K562 (cell line): ENCODE measurements at regions not wholly inside any gene's neighbourhood (a gene's known extent, or its start where the extent isn't known, plus 50 kb on each side); places are given as distances from the start of the nearest gene placed in this dataset.

ENCODE experiments used
- ATAC-seq: fragments of 200-7000 bp; cut with Tn5 transposase; 3 replicates; pipeline ENCODE4 v1.9.1; 2020; ENCODE audit warnings: moderate library complexity
- BruUV-seq: library from RNA; stranded (reverse); fragments of 400-500 nt; replicated peaks from 2 replicates; lab custom pipeline; 2021; lab: Mats Ljungman, UMichigan
- CTCF ChIA-PET: fragments of 300-600 bp; formaldehyde crosslinking; extraction: SDS; loops from one replicate; lab custom pipeline; 2021; ENCODE audit warnings: low intra/inter-chr PET ratio; lab: Yijun Ruan, JAX
- POLR2A ChIA-PET: fragments of 300-600, 350-650 bp; sonication (Branson Sonifier 250); formaldehyde crosslinking; extraction: SDS; loops from one replicate; lab custom pipeline; 2021; ENCODE audit warnings: antibody characterized with exemption, inconsistent platforms; lab: Yijun Ruan, JAX
- DNase-seq, 4 experiments: peaks; one replicate each; pipeline versions ENCODE4 v3.0.0 to v3.0.0-alpha.2; 2011 to 2018; ENCODE audit warnings: low spot score in 3 of 4, mixed read lengths in 3 of 4; ENCODE audit errors: extremely low read depth in 1 of 4
- FAIRE-seq: peaks from 2 replicates; lab custom pipeline; 2011; peaks lifted over from hg19 to GRCh38; lab: Jason Lieb, UNC
- H2AFZ ChIP-seq: 2 replicates; pipeline ENCODE4 v1.6.0; 2011; ENCODE audit warnings: low read depth, low read length, control low read depth, inconsistent platforms
- H3K27ac ChIP-seq: fragments of 200-600 bp; 3 replicates; pipeline ENCODE4 v1.8.0; 2011; ENCODE audit warnings: low read depth, mild to moderate bottlenecking, control low read depth, inconsistent platforms, low read length, moderate library complexity, mixed read lengths; ENCODE audit errors: extremely low read depth
- H3K27me3 ChIP-seq, 2 experiments: fragments of 300-600 bp in 1 of 2; 2 replicates in 1 of 2; 3 replicates in 1 of 2; pipeline versions ENCODE4 v1.6.0 to v1.8.0; 2011; ENCODE audit warnings: inconsistent platforms in 2 of 2, low read length in 2 of 2, mild to moderate bottlenecking in 1 of 2, mixed read lengths in 1 of 2, moderate library complexity in 1 of 2; ENCODE audit not compliant: control insufficient read depth in 2 of 2, insufficient read depth in 2 of 2
- H3K36me3 ChIP-seq: fragments of 300-600 bp; 3 replicates; pipeline ENCODE4 v1.8.0; 2011; ENCODE audit warnings: mild to moderate bottlenecking, low read length, inconsistent platforms; ENCODE audit not compliant: control insufficient read depth, insufficient read depth
- H3K4me1 ChIP-seq, 2 experiments: fragments of 200-600 bp in 1 of 2; replicated peaks in 1 of 2; 2 replicates in 1 of 2; 3 replicates in 1 of 2; pipeline versions ENCODE4 v1.5.1 to v1.8.0; 2011; ENCODE audit warnings: inconsistent platforms in 2 of 2, low read length in 2 of 2, mild to moderate bottlenecking in 1 of 2, mixed read lengths in 1 of 2, moderate library complexity in 1 of 2; ENCODE audit not compliant: control insufficient read depth in 2 of 2, insufficient read depth in 2 of 2
- H3K4me2 ChIP-seq: 2 replicates; pipeline ENCODE4 v1.6.1; 2011; ENCODE audit warnings: low read length, control low read depth, inconsistent platforms, mixed read lengths; ENCODE audit not compliant: insufficient read depth
- H3K4me3 ChIP-seq: fragments of 200-600 bp; sonication (generic), shearing (Covaris generic); 2 replicates; pipeline ENCODE4 v1.5.1; 2016; ENCODE audit warnings: control low read depth, inconsistent platforms
- H3K79me2 ChIP-seq: fragments of 200-600 bp; 3 replicates; pipeline ENCODE4 v1.8.0; 2011; ENCODE audit warnings: low read length, inconsistent platforms; ENCODE audit not compliant: control insufficient read depth, insufficient read depth
- H3K9ac ChIP-seq, 2 experiments: 2 replicates each; pipeline versions ENCODE4 v1.6.0 to v1.6.1; 2011; ENCODE audit warnings: low read depth in 2 of 2, low read length in 2 of 2, control low read depth in 1 of 2, inconsistent platforms in 1 of 2, mild to moderate bottlenecking in 1 of 2, mixed read lengths in 1 of 2; ENCODE audit not compliant: insufficient read depth in 1 of 2
- H3K9me1 ChIP-seq: one replicate; pipeline ENCODE4 v1.6.0; 2011; ENCODE audit warnings: inconsistent platforms, mild to moderate bottlenecking, low read length, moderate library complexity; ENCODE audit not compliant: control insufficient read depth, insufficient read depth
- H3K9me3 ChIP-seq: replicated peaks from 2 replicates; pipeline ENCODE4 v1.5.1; 2011; ENCODE audit warnings: low read depth, low read length, inconsistent platforms; ENCODE audit not compliant: control insufficient read depth, insufficient read depth
- H4K20me1 ChIP-seq: replicated peaks from 2 replicates; pipeline ENCODE4 v1.6.1; 2011; ENCODE audit warnings: low read length, inconsistent platforms, mixed read lengths; ENCODE audit not compliant: control insufficient read depth, insufficient read depth
- ARID1B ChIP-seq: fragments of 450-650 bp; IDR thresholded peaks from 2 replicates; pipeline ENCODE4 v1.6.1; 2016; ENCODE audit warnings: antibody characterized with exemption, mild to moderate bottlenecking, inconsistent platforms
- DMBX1 ChIP-seq: fragments of 250-450 bp; sonication (Bioruptor Pico); IDR thresholded peaks from 2 replicates; pipeline ENCODE4 v1.8.0; 2022; ENCODE audit warnings: inconsistent platforms, mild to moderate bottlenecking, moderate library complexity, borderline replicate concordance
- MED1 ChIP-seq: sonication (generic); formaldehyde crosslinking; IDR thresholded peaks from 2 replicates; pipeline ENCODE4 v1.8.1; 2023; ENCODE audit warnings: missing genetic modification reagents, borderline replicate concordance
- MTF1 ChIP-seq: fragments of 250-450 bp; sonication (Bioruptor Pico); IDR thresholded peaks from 2 replicates; pipeline ENCODE4 v1.9.0; 2021; ENCODE audit warnings: moderate library complexity, mild to moderate bottlenecking, inconsistent platforms, borderline replicate concordance
- NEUROD1 ChIP-seq: fragments of 150-350 bp; IDR thresholded peaks from 2 replicates; pipeline ENCODE4 v1.6.1; 2014; ENCODE audit warnings: borderline replicate concordance, low read length, low read depth; ENCODE audit not compliant: partially characterized antibody
- WGBS: fragments of 100-300 bp; shearing (Covaris generic); methylation state at CpG from one replicate; pipeline ENCODE4 v1.1.6; 2016; ENCODE audit warnings: low coverage, mixed read lengths; ENCODE audit not compliant: insufficient coverage; ENCODE audit errors: missing lambda C conversion rate; 5-methylcytosine and 5-hydroxymethylcytosine counted together
- in situ Hi-C: fragments of 300-500 bp; cut with MboI; formaldehyde crosslinking; loops from 4 replicates; pipeline ENCODE4 v1.15.0; 2018; ENCODE audit warnings: inconsistent platforms, mixed read lengths
- intact Hi-C: fragments of 100-400 bp; cut with micrococcal nuclease; formaldehyde crosslinking; loops from 2 replicates; pipeline ENCODE4 v1.14.2; 2022
- TF ChIP-seq, protein P1 (sequence below), 2 experiments: IDR thresholded peaks in 1 of 2; conservative IDR thresholded peaks in 1 of 2; 2 replicates each; pipeline ENCODE4 v1.6.1; 2016; ENCODE audit warnings: low read depth in 2 of 2, mild to moderate bottlenecking in 1 of 2, missing compliant biosample characterization in 1 of 2, missing genetic modification characterization in 1 of 2, moderate library complexity in 1 of 2

- TF ChIP-seq NEUROD1 (no peak), DMBX1 (CRISPR knock-in tag) (no peak), ARID1B (no peak), MTF1 (CRISPR knock-in tag) (no peak)
Observed at GRCh38 chr5:4081466-4081865, 485.8 kb downstream of the IRX1 start (continued).

DNA sequence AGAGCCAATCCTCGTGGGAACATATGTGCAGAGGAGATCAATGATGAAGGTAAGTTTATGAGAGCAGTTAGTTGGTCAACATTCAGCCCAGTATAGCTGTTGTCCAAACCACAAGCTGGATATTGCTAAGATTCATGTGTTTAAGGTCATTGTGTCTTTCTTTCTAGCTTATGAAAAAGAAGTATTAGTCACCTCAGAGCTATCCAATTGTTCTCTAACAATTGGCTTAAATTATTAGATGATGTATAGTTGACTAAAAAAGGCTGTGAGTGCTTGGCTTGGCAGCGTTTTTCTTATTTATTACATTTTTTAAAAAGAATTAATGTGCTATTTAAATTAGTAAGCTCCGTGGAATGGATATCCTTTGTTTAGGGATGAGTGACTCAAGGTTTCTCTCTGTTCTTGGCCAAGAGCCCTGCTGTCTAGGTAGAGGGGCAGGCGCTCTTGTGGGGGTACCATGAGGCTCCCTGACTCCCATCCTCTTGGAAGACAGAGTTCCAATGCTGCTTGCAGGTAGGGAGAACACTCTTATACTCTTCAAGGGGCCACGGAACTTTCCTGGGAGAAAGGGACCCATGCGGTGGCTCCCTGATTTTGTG, 487.4 kb downstream of the IRX1 start:
- BruUV-seq = no TSS peak
- Histone ChIP-seq H3K79me2 (no peaks in the 10 kb centered on the region), H3K27me3 (no peaks in the 10 kb centered on the region), H3K4me1 (no peaks in the 10 kb centered on the region), H4K20me1 (no peaks in the 10 kb centered on the region), H2AFZ (no peak overlapping the region), H3K4me2 (no peak overlapping the region), H3K9me3 (peaks cover 3% of the 10 kb centered on the region; the same call in 1 of the 2 replicates), H3K9ac (no peak overlapping the region), H3K4me3 (no peak overlapping the region), H3K9me1 (no peaks in the 10 kb centered on the region), H3K36me3 (no peaks in the 10 kb centered on the region), H3K27ac (no peak overlapping the region)
- ChIA-PET CTCF (no interaction called here), POLR2A (no interaction called here)
- no peak for TF ChIP-seq MED1 (CRISPR knock-in tag)
- TF ChIP-seq, protein P1, sequence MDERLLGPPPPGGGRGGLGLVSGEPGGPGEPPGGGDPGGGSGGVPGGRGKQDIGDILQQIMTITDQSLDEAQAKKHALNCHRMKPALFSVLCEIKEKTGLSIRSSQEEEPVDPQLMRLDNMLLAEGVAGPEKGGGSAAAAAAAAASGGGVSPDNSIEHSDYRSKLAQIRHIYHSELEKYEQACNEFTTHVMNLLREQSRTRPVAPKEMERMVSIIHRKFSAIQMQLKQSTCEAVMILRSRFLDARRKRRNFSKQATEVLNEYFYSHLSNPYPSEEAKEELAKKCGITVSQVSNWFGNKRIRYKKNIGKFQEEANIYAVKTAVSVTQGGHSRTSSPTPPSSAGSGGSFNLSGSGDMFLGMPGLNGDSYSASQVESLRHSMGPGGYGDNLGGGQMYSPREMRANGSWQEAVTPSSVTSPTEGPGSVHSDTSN (CRISPR knock-in tag; IDR thresholded peaks at IDR 0.05; ENCODE audit: low read depth) = no peak
- TF ChIP-seq, protein P1 (tag; conservative IDR thresholded peaks at IDR 0.05; ENCODE audit: low read depth) = no peak
- DNase-seq (no peak), ATAC-seq (no peak), FAIRE-seq (no peak)
- in situ Hi-C loops (no loop called here), intact Hi-C loops (no loop called here)
- WGBS = 2% methylated on average over 6 of the region's 6 CpGs
